PC-3 (cell line): ENCODE measurements at regions not wholly inside any gene's neighbourhood (a gene's known extent, or its start where the extent isn't known, plus 50 kb on each side); places are given as distances from the start of the nearest gene placed in this dataset.
A peak's percentile ranks its signal among the peaks of the same experiment; 100 is the strongest.

ENCODE experiments used
- ATAC-seq: fragments of 200-7000 bp; cut with Tn5 transposase; 2 replicates; pipeline ENCODE4 v1.9.1; 2020; ENCODE audit warnings: mild to moderate bottlenecking, moderate library complexity
- BruUV-seq: library from RNA; stranded (reverse); fragments of 400-500 nt; replicated peaks from 2 replicates; lab custom pipeline; 2021; lab: Mats Ljungman, UMichigan
- CTCF ChIA-PET: fragments of 300-600 bp; sonication (Branson Sonifier 250); formaldehyde crosslinking; loops from one replicate; lab custom pipeline; 2022; ENCODE audit warnings: antibody characterized with exemption; lab: Charles Lee
- POLR2A ChIA-PET: fragments of 300-600 bp; sonication (Branson Sonifier 250); formaldehyde crosslinking; loops from one replicate; lab custom pipeline; 2022; ENCODE audit warnings: antibody characterized with exemption; ENCODE audit not compliant: unreplicated experiment; lab: Charles Lee
- DNase-seq: peaks from one replicate; pipeline ENCODE4 v3.0.0-alpha.2; 2015
- H2AFZ ChIP-seq: fragments of 300-600 bp; sonication (generic); 2 replicates; pipeline ENCODE4 v1.6.0; 2016; ENCODE audit warnings: antibody characterized with exemption, low read length
- H3F3A ChIP-seq: fragments of 300-600 bp; sonication (generic); one replicate; pipeline ENCODE4 v1.6.0; 2017; ENCODE audit warnings: antibody characterized with exemption, low read length, control low read depth, mild to moderate bottlenecking; ENCODE audit not compliant: unreplicated experiment
- H3K27ac ChIP-seq: fragments of 300-600 bp; sonication (generic); 2 replicates; pipeline ENCODE4 v1.5.1; 2016; ENCODE audit warnings: mild to moderate bottlenecking, low read length
- H3K27me3 ChIP-seq: fragments of 300-600 bp; sonication (generic); 2 replicates; pipeline ENCODE4 v1.6.1; 2016; ENCODE audit warnings: low read length, mixed read lengths
- H3K36me3 ChIP-seq: fragments of 300-600 bp; sonication (generic); 2 replicates; pipeline ENCODE4 v1.6.1; 2016; ENCODE audit warnings: low read depth, mixed run types, low read length, mixed read lengths
- H3K4me1 ChIP-seq: fragments of 300-600 bp; sonication (generic); 2 replicates; pipeline ENCODE4 v1.5.1; 2016; ENCODE audit warnings: low read length; ENCODE audit not compliant: insufficient read depth
- H3K4me2 ChIP-seq: fragments of 300-600 bp; sonication (generic); 2 replicates; pipeline ENCODE4 v1.6.0; 2016; ENCODE audit warnings: low read length
- H3K4me3 ChIP-seq: fragments of 300-600 bp; sonication (generic); 2 replicates; pipeline ENCODE4 v1.5.1; 2016; ENCODE audit warnings: mild to moderate bottlenecking, low read length, mixed read lengths
- H3K79me2 ChIP-seq: fragments of 300-600 bp; sonication (generic); 2 replicates; pipeline ENCODE4 v1.6.1; 2017; ENCODE audit warnings: low read length, mixed read lengths
- H3K9ac ChIP-seq: fragments of 300-600 bp; sonication (generic); 2 replicates; pipeline ENCODE4 v1.6.0; 2016; ENCODE audit warnings: mild to moderate bottlenecking, low read length
- H3K9me2 ChIP-seq: fragments of 300-600 bp; sonication (generic); replicated peaks from 2 replicates; pipeline ENCODE4 v1.6.1; 2016; ENCODE audit warnings: mixed run types, low read length, mixed read lengths
- H3K9me3 ChIP-seq: fragments of 300-600 bp; sonication (generic); 2 replicates; pipeline ENCODE4 v1.6.1; 2016; ENCODE audit warnings: low read length, mixed read lengths
- H4K20me1 ChIP-seq: fragments of 300-600 bp; sonication (generic); 2 replicates; pipeline ENCODE4 v1.6.1; 2016; ENCODE audit warnings: low read length, mixed read lengths
- CTCF ChIP-seq: fragments of 300-600 bp; sonication (generic); conservative IDR thresholded peaks from 2 replicates; pipeline ENCODE4 v1.5.1; 2017; ENCODE audit warnings: antibody characterized with exemption, low read depth, mild to moderate bottlenecking, low read length
- EZH2 ChIP-seq: fragments of 300-600 bp; sonication (generic); IDR thresholded peaks from one replicate; pipeline ENCODE4 v1.6.1; 2017; ENCODE audit warnings: antibody characterized with exemption, mild to moderate bottlenecking, low read length; ENCODE audit not compliant: unreplicated experiment
- EZH2phosphoT487 ChIP-seq: fragments of 300-600 bp; sonication (generic); IDR thresholded peaks from 2 replicates; pipeline ENCODE4 v1.6.1; 2018; ENCODE audit warnings: mild to moderate bottlenecking, antibody characterized with exemption, low read length, borderline replicate concordance
- intact Hi-C: fragments of 100-400 bp; cut with micrococcal nuclease; formaldehyde crosslinking; loops from 2 replicates; pipeline ENCODE4 v1.9.0; 2023

GRCh38 chr18:72433756-72434155, 110.4 kb downstream of the CBLN2 start:
- Histone ChIP-seq H3K4me1 (no peaks in the 10 kb centered on the region), H3F3A (no peaks in the 10 kb centered on the region), H3K9ac (no peak overlapping the region), H3K27ac (no peak overlapping the region), H3K9me3 (0 out of 2 replicates have a peak, but pooled peaks cover 4% of the 10 kb centered on the region), H3K27me3 (no peaks in the 10 kb centered on the region), H3K79me2 (no peaks in the 10 kb centered on the region), H3K4me3 (no peak overlapping the region), H3K36me3 (no peaks in the 10 kb centered on the region), H3K4me2 (no peak overlapping the region), H3K9me2 (no peaks in the 10 kb centered on the region), H2AFZ (no peak overlapping the region), H4K20me1 (no peaks in the 10 kb centered on the region)
- intact Hi-C loops, result no loop called here
- no peak for DNase-seq
- ATAC-seq, result no peak
- POLR2A ChIA-PET, result no interaction called here
- TF ChIP-seq CTCF, result no peak
- no peak for TF ChIP-seq EZH2
- TF ChIP-seq EZH2phosphoT487, result no peak
- CTCF ChIA-PET, result no interaction called here
- BruUV-seq, result no TSS peak

- CTCF ChIA-PET, result no interaction called here
- DNase-seq (no peak), ATAC-seq (peak; percentile 50; the same call in 1 of the 2 replicates)
- Histone ChIP-seq H3K4me1 (no peaks in the 10 kb centered on the region), H3K27ac (no peak overlapping the region), H3K36me3 (no peaks in the 10 kb centered on the region), H2AFZ (no peak overlapping the region), H3K9ac (no peak overlapping the region), H3K9me3 (0 out of 2 replicates have a peak, but pooled peaks cover 4% of the 10 kb centered on the region), H3K9me2 (no peaks in the 10 kb centered on the region), H3F3A (no peaks in the 10 kb centered on the region), H3K27me3 (no peaks in the 10 kb centered on the region), H3K4me3 (no peak overlapping the region), H4K20me1 (no peaks in the 10 kb centered on the region), H3K79me2 (no peaks in the 10 kb centered on the region), H3K4me2 (no peak overlapping the region)
- BruUV-seq, result no TSS peak
- TF ChIP-seq CTCF, result no peak
- TF ChIP-seq EZH2phosphoT487, result no peak
- TF ChIP-seq EZH2, result no peak
- intact Hi-C loops, result no loop called here
- POLR2A ChIA-PET, result no interaction called here
These were observed 116.4 kb downstream of the CBLN2 start for GRCh38 chr18:72427721-72428120.

- POLR2A ChIA-PET, result no interaction called here
- no TSS peak for BruUV-seq
- ATAC-seq, result no peak
- Histone ChIP-seq H2AFZ (no peak overlapping the region), H3F3A (no peaks in the 10 kb centered on the region), H3K9me3 (no peaks in the 10 kb centered on the region), H3K27me3 (no peaks in the 10 kb centered on the region), H3K79me2 (no peaks in the 10 kb centered on the region), H3K9me2 (no peaks in the 10 kb centered on the region), H3K4me2 (no peak overlapping the region), H3K4me3 (no peak overlapping the region), H3K9ac (no peak overlapping the region), H4K20me1 (no peaks in the 10 kb centered on the region), H3K27ac (no peak overlapping the region), H3K36me3 (no peaks in the 10 kb centered on the region), H3K4me1 (no peaks in the 10 kb centered on the region)
- TF ChIP-seq CTCF (no peak), EZH2 (no peak), EZH2phosphoT487 (no peak)
- intact Hi-C loops, result no loop called here
- CTCF ChIA-PET, result no interaction called here
- no peak for DNase-seq
These were observed 124.2 kb downstream of the CBLN2 start for GRCh38 chr18:72419914-72420313.
